ENCODE measurements at regions not wholly inside any gene's neighbourhood (a gene's known extent, or its start where the extent isn't known, plus 50 kb on each side); places are given as distances from the start of the nearest gene placed in this dataset.
"Not testable (repeated sequence)": the region's sequence is repeated elsewhere in the genome, so short reads cannot be mapped to it uniquely, and the experiment has no call there.

GRCh38 chr20:12928755-12929401, 79.9 kb upstream of the SPTLC3 start:
- Mint-ChIP-seq H3K36me3 (ENCODE audit: low read depth) (peaks cover 2% of the 10 kb centered on the region), H3K27ac (no peak overlapping the region), H3K27me3 (peaks cover 6% of the 10 kb centered on the region), H3K4me3 (no peak overlapping the region), H3K4me1 (peaks cover 4% of the 10 kb centered on the region)
- H3K9me3 ChIP-seq (ENCODE audit: control insufficient read depth, low read length, poor library complexity, severe bottlenecking): no peaks in the 10 kb centered on the region
- ATAC-seq (no peak), DNase-seq (no peak)

DNA sequence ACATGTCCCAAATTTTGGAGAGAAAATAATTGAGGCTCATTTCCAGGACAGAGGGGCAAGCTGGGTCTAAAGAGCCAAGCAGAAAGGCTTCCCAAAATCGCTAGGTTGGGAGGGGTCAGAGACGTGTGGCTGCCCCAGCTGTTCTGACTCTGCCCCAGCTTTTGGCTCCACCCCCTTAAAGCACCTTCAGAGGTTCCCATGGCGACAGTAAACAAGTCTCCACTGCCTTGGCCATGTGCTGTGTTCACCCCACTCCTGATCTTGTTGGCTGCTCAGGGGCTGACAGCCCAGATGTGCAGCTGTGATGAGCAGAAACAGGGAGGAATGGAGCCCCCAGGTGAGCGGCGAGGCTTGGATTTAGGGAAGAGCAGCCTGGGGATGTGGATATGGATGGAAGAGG, 72.8 kb upstream of the SPTLC3 start:
- H3K27ac Mint-ChIP-seq: no peak overlapping the region
- peaks cover 6% of the 10 kb centered on the region for H3K27me3 Mint-ChIP-seq
- ATAC-seq: no peak
- no peaks in the 10 kb centered on the region for H3K4me1 Mint-ChIP-seq
- no peak overlapping the region for H3K4me3 Mint-ChIP-seq
- DNase-seq: no peak
- H3K9me3 ChIP-seq (ENCODE audit: control insufficient read depth, low read length, poor library complexity, severe bottlenecking): peaks cover 3% of the 10 kb centered on the region
- H3K36me3 Mint-ChIP-seq (ENCODE audit: low read depth): peaks cover 2% of the 10 kb centered on the region

DNA sequence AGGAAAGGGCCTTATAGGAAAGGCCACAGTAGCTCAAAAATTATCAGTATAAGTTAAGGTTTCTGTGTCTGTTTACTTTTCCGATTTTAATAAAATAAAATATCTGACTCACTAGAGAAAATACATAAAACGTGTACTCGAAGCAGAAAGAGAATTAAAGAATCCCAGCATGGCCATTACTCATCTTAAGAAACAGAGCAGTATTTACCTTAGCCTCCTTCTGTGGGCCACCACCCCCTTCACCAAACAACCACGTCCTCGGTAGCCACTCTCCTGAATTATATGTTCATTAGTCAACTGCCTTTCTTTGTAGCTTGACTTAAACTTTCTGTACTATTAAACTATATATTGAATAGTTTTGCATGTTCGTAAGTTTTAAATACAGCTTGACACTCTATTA, 72.2 kb upstream of the SPTLC3 start:
- no peak for DNase-seq
- H3K27ac Mint-ChIP-seq: no peak overlapping the region
- H3K9me3 ChIP-seq (ENCODE audit: control insufficient read depth, low read length, poor library complexity, severe bottlenecking): peaks cover 3% of the 10 kb centered on the region
- H3K27me3 Mint-ChIP-seq: peaks cover 4% of the 10 kb centered on the region
- H3K36me3 Mint-ChIP-seq (ENCODE audit: low read depth): peaks cover 2% of the 10 kb centered on the region
- H3K4me1 Mint-ChIP-seq: no peaks in the 10 kb centered on the region
- no peak overlapping the region for H3K4me3 Mint-ChIP-seq
- no peak for ATAC-seq

DNA sequence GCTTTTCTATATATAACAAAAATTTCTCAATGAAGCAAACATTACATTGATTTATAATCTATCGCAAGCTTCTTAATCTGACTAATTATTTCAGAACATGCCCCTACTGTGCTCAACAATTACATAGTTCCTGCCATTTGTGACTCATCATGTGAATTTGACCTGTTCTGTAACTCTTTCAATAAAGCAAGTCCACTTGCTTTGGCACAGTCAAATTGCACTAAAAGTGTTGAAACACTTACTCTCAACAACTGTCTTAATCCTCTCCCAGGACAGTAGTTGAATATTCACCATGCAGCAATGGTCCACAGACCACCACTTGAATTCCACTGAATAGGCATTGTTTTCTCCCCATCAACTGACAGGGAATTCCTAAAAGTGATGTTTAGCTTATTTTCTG, 67.7 kb upstream of the SPTLC3 start:
- no peak for ATAC-seq
- Mint-ChIP-seq H3K36me3 (ENCODE audit: low read depth) (no peaks in the 10 kb centered on the region), H3K27me3 (no peaks in the 10 kb centered on the region), H3K27ac (no peak overlapping the region), H3K4me3 (no peak overlapping the region), H3K4me1 (no peaks in the 10 kb centered on the region)
- peaks cover 3% of the 10 kb centered on the region for H3K9me3 ChIP-seq (ENCODE audit: control insufficient read depth, low read length, poor library complexity, severe bottlenecking)
- DNase-seq: no peak

- Mint-ChIP-seq H3K4me1 (no peaks in the 10 kb centered on the region), H3K27me3 (no peaks in the 10 kb centered on the region), H3K4me3 (no peak overlapping the region), H3K27ac (no peak overlapping the region), H3K36me3 (ENCODE audit: low read depth) (no peaks in the 10 kb centered on the region)
- peaks cover 3% of the 10 kb centered on the region for H3K9me3 ChIP-seq (ENCODE audit: control insufficient read depth, low read length, poor library complexity, severe bottlenecking)
- DNase-seq (no peak), ATAC-seq (no peak)
Observed at GRCh38 chr20:12942123-12942522, 66.6 kb upstream of the SPTLC3 start.

DNA sequence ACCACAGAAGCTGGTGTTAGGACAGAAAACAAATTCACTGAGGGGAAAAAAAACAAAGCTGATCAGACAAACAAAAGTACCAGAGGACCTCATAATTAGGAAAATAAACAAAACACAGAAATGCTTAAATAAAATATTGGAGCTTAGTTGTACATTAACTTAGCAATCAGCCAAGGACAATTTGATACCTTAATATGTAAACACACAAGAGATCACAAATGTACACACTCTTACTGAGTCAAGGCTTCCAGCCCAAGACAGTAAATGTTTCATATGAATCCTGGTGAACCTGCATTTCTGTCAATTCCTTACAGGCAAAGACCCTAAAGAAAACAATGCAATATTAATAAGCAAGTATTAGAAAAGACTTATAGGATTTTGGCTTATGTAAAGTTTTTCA, 62.0 kb upstream of the SPTLC3 start:
- ATAC-seq: no peak
- no peaks in the 10 kb centered on the region for H3K36me3 Mint-ChIP-seq (ENCODE audit: low read depth)
- no peak overlapping the region for H3K27ac Mint-ChIP-seq
- no peak for DNase-seq
- no peaks in the 10 kb centered on the region for H3K27me3 Mint-ChIP-seq
- H3K4me1 Mint-ChIP-seq: no peaks in the 10 kb centered on the region
- no peaks in the 10 kb centered on the region for H3K9me3 ChIP-seq (ENCODE audit: control insufficient read depth, low read length, poor library complexity, severe bottlenecking)
- no peak overlapping the region for H3K4me3 Mint-ChIP-seq

DNA sequence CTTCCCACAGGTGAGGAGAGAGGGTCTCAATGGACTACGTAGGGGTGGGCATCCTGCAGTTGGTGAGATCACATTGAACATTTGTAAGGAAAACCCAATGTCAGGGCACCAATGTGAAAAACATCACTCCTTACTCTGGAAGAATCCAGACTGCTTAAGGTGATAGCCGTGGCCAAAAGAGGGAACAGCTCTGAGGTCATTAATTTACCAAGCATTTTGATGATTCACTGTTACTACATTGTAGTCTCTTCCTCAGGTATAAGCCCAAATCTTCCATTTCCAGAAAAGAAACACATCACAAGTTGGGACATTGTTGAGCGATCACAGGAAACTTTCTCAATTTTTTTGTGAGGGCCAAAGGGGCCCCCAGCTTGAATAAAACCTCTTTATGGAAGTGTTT, 61.1 kb upstream of the SPTLC3 start:
- Mint-ChIP-seq H3K36me3 (ENCODE audit: low read depth) (peaks cover 2% of the 10 kb centered on the region), H3K4me1 (no peaks in the 10 kb centered on the region), H3K27ac (no peak overlapping the region), H3K4me3 (no peak overlapping the region), H3K27me3 (no peaks in the 10 kb centered on the region)
- H3K9me3 ChIP-seq (ENCODE audit: control insufficient read depth, low read length, poor library complexity, severe bottlenecking): no peaks in the 10 kb centered on the region
- DNase-seq: no peak
- ATAC-seq: no peak

GRCh38 chr20:12949429-12949980, 59.3 kb upstream of the SPTLC3 start:
- H3K4me1 Mint-ChIP-seq: no peaks in the 10 kb centered on the region
- no peaks in the 10 kb centered on the region for H3K9me3 ChIP-seq (ENCODE audit: control insufficient read depth, low read length, poor library complexity, severe bottlenecking)
- no peak for ATAC-seq
- no peak overlapping the region for H3K4me3 Mint-ChIP-seq
- no peak for DNase-seq
- H3K27ac Mint-ChIP-seq: no peak overlapping the region
- no peaks in the 10 kb centered on the region for H3K27me3 Mint-ChIP-seq
- H3K36me3 Mint-ChIP-seq (ENCODE audit: low read depth): peaks cover 2% of the 10 kb centered on the region

GRCh38 chr20:12954254-12954653, 54.5 kb upstream of the SPTLC3 start:
- H3K4me3 Mint-ChIP-seq; H3K27ac Mint-ChIP-seq; ATAC-seq; H3K4me1 Mint-ChIP-seq; DNase-seq; H3K27me3 Mint-ChIP-seq; H3K9me3 ChIP-seq (ENCODE audit: control insufficient read depth, low read length, poor library complexity, severe bottlenecking); H3K36me3 Mint-ChIP-seq (ENCODE audit: low read depth): not testable (repeated sequence)

- no peak for DNase-seq
- no peaks in the 10 kb centered on the region for H3K9me3 ChIP-seq (ENCODE audit: control insufficient read depth, low read length, poor library complexity, severe bottlenecking)
- no peak for ATAC-seq
- Mint-ChIP-seq H3K27ac (no peak overlapping the region), H3K4me3 (no peak overlapping the region), H3K36me3 (ENCODE audit: low read depth) (peaks cover 2% of the 10 kb centered on the region), H3K4me1 (no peaks in the 10 kb centered on the region), H3K27me3 (peaks cover 13% of the 10 kb centered on the region)
Observed at GRCh38 chr20:12955611-12956010, 53.2 kb upstream of the SPTLC3 start.

GRCh38 chr20:12956303-12956702, 52.5 kb upstream of the SPTLC3 start:
- H3K27ac Mint-ChIP-seq: no peak overlapping the region
- H3K27me3 Mint-ChIP-seq: peaks cover 13% of the 10 kb centered on the region
- no peak for ATAC-seq

GRCh38 chr20:12957968-12958367, 50.8 kb upstream of the SPTLC3 start:
- no peaks in the 10 kb centered on the region for H3K36me3 Mint-ChIP-seq (ENCODE audit: low read depth)

More at GRCh38 chr20:12956303-12956702, 52.5 kb upstream of the SPTLC3 start:
- no peak for DNase-seq
- Mint-ChIP-seq H3K36me3 (ENCODE audit: low read depth) (peaks cover 2% of the 10 kb centered on the region), H3K4me1 (no peaks in the 10 kb centered on the region), H3K4me3 (no peak overlapping the region)
- H3K9me3 ChIP-seq (ENCODE audit: control insufficient read depth, low read length, poor library complexity, severe bottlenecking): no peaks in the 10 kb centered on the region

More at GRCh38 chr20:12957968-12958367, 50.8 kb upstream of the SPTLC3 start:
- H3K27me3 Mint-ChIP-seq: peaks cover 13% of the 10 kb centered on the region
- DNase-seq (no peak), ATAC-seq (no peak)
- H3K4me3 Mint-ChIP-seq: no peak overlapping the region
- no peaks in the 10 kb centered on the region for H3K4me1 Mint-ChIP-seq
- H3K9me3 ChIP-seq (ENCODE audit: control insufficient read depth, low read length, poor library complexity, severe bottlenecking): no peaks in the 10 kb centered on the region
- no peak overlapping the region for H3K27ac Mint-ChIP-seq
